ENCODE measurements at regions not wholly inside any gene's neighbourhood (a gene's known extent, or its start where the extent isn't known, plus 50 kb on each side); places are given as distances from the start of the nearest gene placed in this dataset.

GRCh38 chr2:175627405-175627804, 374.7 kb downstream of the LNPK start:
- no peak for TF ChIP-seq CTCF (IDR thresholded peaks at IDR 0.05; ENCODE audit: low read length)
- no peak for TF ChIP-seq EZH2 (IDR thresholded peaks at IDR 0.05; ENCODE audit: borderline replicate concordance, low read length)
